ENCODE measurements at regions not wholly inside any gene's neighbourhood (a gene's known extent, or its start where the extent isn't known, plus 50 kb on each side); places are given as distances from the start of the nearest gene placed in this dataset.

GRCh38 chr3:20425138-20425537, 239.1 kb upstream of the SGO1 start (continued):
- TF ChIP-seq HOXB13 (CRISPR knock-in tag; IDR thresholded peaks at IDR 0.05; ENCODE audit: low read depth) (no peak), ZNF302 (CRISPR knock-in tag; IDR thresholded peaks at IDR 0.05) (no peak), ZFP36 (IDR thresholded peaks at IDR 0.05; ENCODE audit: borderline replicate concordance, partially characterized antibody) (no peak), FOXS1 (CRISPR knock-in tag; IDR thresholded peaks at IDR 0.05) (no peak), EHMT2 (IDR thresholded peaks at IDR 0.05; ENCODE audit: low read depth) (no peak)

- TF ChIP-seq ESRRA (IDR thresholded peaks at IDR 0.05; ENCODE audit: borderline replicate concordance, low read length): no peak
- FAIRE-seq: no peak
- Histone ChIP-seq H3K9me3 (no peaks in the 10 kb centered on the region), H3K4me1 (no peaks in the 10 kb centered on the region), H3K27ac (no peak overlapping the region), H3K4me2 (no peak overlapping the region), H3K4me3 (no peak overlapping the region)
- no peak for DNase-seq (ENCODE audit: low read depth in 1 of 2, low spot score in 1 of 2)
- WGBS (ENCODE audit: missing lambda C conversion rate): 12% methylated on average over 2 of the region's 2 CpGs
- CTCF ChIA-PET: no interaction called here
- POLR2A ChIA-PET: no interaction called here
- ATAC-seq: no peak
These were observed 238.1 kb upstream of the SGO1 start for GRCh38 chr3:20424086-20424485.

GRCh38 chr3:20422391-20422790, 236.4 kb upstream of the SGO1 start:
- DNase-seq (ENCODE audit: low read depth in 1 of 2, low spot score in 1 of 2): no peak
- FAIRE-seq: no peak
- POLR2A ChIA-PET: no interaction called here
- WGBS (ENCODE audit: missing lambda C conversion rate): 2% methylated on average over 2 of the region's 2 CpGs
- H3K4me3 ChIP-seq: no peak overlapping the region
- no peaks in the 10 kb centered on the region for H3K4me1 ChIP-seq
- H3K4me2 ChIP-seq: no peak overlapping the region
- no peak overlapping the region for H3K27ac ChIP-seq
- H3K9me3 ChIP-seq: no peaks in the 10 kb centered on the region
- CTCF ChIA-PET: no interaction called here
- ATAC-seq: no peak
- TF ChIP-seq CBX8 (IDR thresholded peaks at IDR 0.05) (no peak), BCL3 (IDR thresholded peaks at IDR 0.05) (no peak), HOXB5 (CRISPR knock-in tag; IDR thresholded peaks at IDR 0.05) (no peak), ELK1 (IDR thresholded peaks at IDR 0.05; ENCODE audit: low read depth, low read length) (no peak), HOXB13 (CRISPR knock-in tag; IDR thresholded peaks at IDR 0.05; ENCODE audit: low read depth) (no peak), RNF2 (IDR thresholded peaks at IDR 0.05; ENCODE audit: borderline replicate concordance, low read depth) (no peak), CHD2 (IDR thresholded peaks at IDR 0.05; ENCODE audit: low read length, partially characterized antibody) (no peak), USF2 (IDR thresholded peaks at IDR 0.05) (no peak), ZC3H11A (IDR thresholded peaks at IDR 0.05) (no peak), JUNB (IDR thresholded peaks at IDR 0.05) (no peak), EHMT2 (IDR thresholded peaks at IDR 0.05; ENCODE audit: low read depth) (no peak)

GRCh38 chr3:20417388-20418108, 231.5 kb upstream of the SGO1 start:
- FAIRE-seq (no peak), DNase-seq (ENCODE audit: low read depth in 1 of 2, low spot score in 1 of 2) (no peak), ATAC-seq (no peak)
- Histone ChIP-seq H3K9me3 (no peaks in the 10 kb centered on the region), H3K4me1 (no peaks in the 10 kb centered on the region), H3K4me3 (no peak overlapping the region), H3K4me2 (no peak overlapping the region), H3K27ac (no peak overlapping the region)
- TF ChIP-seq ZC3H11A (IDR thresholded peaks at IDR 0.05) (no peak), HOXB5 (CRISPR knock-in tag; IDR thresholded peaks at IDR 0.05) (no peak), BCL3 (IDR thresholded peaks at IDR 0.05) (no peak), CTCF (IDR thresholded peaks at IDR 0.05) (no peak)
- POLR2A ChIA-PET: no interaction called here
- WGBS (ENCODE audit: missing lambda C conversion rate): 11% methylated on average over 5 of the region's 5 CpGs
- CTCF ChIA-PET: no interaction called here

All from A549 (cell line).